Thymus (tissue), 11 donors: ENCODE measurements at regions not wholly inside any gene's neighbourhood (a gene's known extent, or its start where the extent isn't known, plus 50 kb on each side); places are given as distances from the start of the nearest gene placed in this dataset.

Source experiments
- DNase-seq, 9 donors: peaks; one replicate each; pipeline ENCODE4 v3.0.0-alpha.2; 2013; ENCODE audit warnings: low spot score in 9 of 9, low read depth in 6 of 9, missing footprints in 1 of 9
- H3K27ac ChIP-seq, 2 donors: one replicate each; pipeline ENCODE4 v1.5.1; 2013; ENCODE audit warnings: control low read depth in 1 of 2, low read depth in 1 of 2, low read length in 1 of 2, mild to moderate bottlenecking in 1 of 2, moderate library complexity in 1 of 2
- H3K27me3 ChIP-seq, 2 donors: one replicate each; pipeline ENCODE4 v1.5.1; 2013; ENCODE audit warnings: low read length in 1 of 2; ENCODE audit not compliant: control insufficient read depth in 2 of 2, insufficient read depth in 1 of 2
- H3K36me3 ChIP-seq, 2 donors: one replicate each; pipeline ENCODE4 v1.5.1; 2013; ENCODE audit warnings: low read length in 1 of 2, mild to moderate bottlenecking in 1 of 2, moderate library complexity in 1 of 2; ENCODE audit not compliant: control insufficient read depth in 2 of 2, insufficient read depth in 2 of 2
- H3K4me1 ChIP-seq, 2 donors: one replicate each; pipeline ENCODE4 v1.5.1; 2013; ENCODE audit warnings: low read length in 2 of 2; ENCODE audit not compliant: control insufficient read depth in 2 of 2, insufficient read depth in 2 of 2
- H3K4me3 ChIP-seq, 2 donors: one replicate each; pipeline ENCODE4 v1.5.1; 2013; ENCODE audit warnings: low read length in 2 of 2, control low read depth in 1 of 2, mild to moderate bottlenecking in 1 of 2
- H3K9me3 ChIP-seq, 2 donors: one replicate each; pipeline ENCODE4 v1.5.1; 2013; ENCODE audit warnings: low read length in 1 of 2, mild to moderate bottlenecking in 1 of 2; ENCODE audit not compliant: control insufficient read depth in 2 of 2, insufficient read depth in 1 of 2
- WGBS: extraction: QIAGEN DNeasy Blood & Tissue Kit; methylation state at CpG from one replicate; pipeline ENCODE4 v1.1.7; 2013; 5-methylcytosine and 5-hydroxymethylcytosine counted together
- donor health status: healthy.

DNA sequence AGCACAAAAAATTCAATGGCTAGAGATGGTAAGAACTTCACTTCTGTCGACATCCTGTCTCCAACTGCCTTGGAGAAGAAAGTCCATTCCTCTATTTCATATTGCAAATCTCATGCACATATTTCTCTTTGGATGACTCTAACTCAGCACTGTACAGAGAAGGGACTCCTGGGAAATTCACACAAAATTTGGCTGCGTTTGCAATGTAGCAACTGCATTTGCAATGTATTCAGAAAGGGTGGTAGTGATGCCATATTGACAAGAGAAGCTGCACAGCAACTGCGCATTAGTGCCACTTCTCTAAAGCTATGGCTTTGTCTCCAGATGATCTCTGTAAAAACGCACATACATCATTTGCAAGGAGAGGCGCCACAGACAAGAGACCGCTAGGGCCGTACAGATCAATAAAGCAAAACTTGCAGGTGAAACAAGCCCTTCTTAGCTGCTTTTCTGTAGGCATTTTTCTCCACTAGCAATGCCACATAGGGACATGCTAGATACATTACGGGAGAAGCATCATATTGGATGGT lies 389.5 kb downstream of the TCERG1L start:
- no peaks in the 10 kb centered on the region for H3K36me3 ChIP-seq
- H3K9me3 ChIP-seq = no peaks in the 10 kb centered on the region
- 95% methylated on average over 8 of the region's 8 CpGs for WGBS
- H3K4me1 ChIP-seq = no peaks in the 10 kb centered on the region
- no peak overlapping the region for H3K27ac ChIP-seq
- no peak for DNase-seq
- no peak overlapping the region for H3K4me3 ChIP-seq
- no peaks in the 10 kb centered on the region for H3K27me3 ChIP-seq

DNA sequence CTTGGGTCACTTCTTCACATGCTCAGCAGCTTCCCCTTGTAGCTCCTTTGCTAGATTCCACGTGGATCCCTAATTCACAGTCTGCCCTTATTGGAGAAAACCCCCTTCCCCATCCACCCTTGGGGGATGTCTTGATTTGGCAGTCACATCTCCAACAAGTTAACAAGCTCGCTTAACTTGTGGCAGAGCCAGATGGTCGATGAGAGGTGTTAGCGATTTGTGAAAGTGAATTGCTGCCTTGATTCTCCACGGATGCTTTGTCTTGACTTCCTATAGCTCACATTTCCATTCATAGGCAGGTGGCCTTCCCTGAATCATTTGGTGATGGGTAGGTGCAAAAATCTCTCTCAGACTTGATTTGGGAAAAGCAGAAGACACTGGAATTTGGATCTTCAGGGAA lies 387.9 kb downstream of the TCERG1L start:
- Histone ChIP-seq H3K4me3 (no peak overlapping the region), H3K27ac (no peak overlapping the region), H3K36me3 (no peaks in the 10 kb centered on the region), H3K9me3 (no peaks in the 10 kb centered on the region), H3K27me3 (no peaks in the 10 kb centered on the region), H3K4me1 (no peaks in the 10 kb centered on the region)
- 70% methylated on average over 5 of the region's 5 CpGs for WGBS
- DNase-seq = no peak

DNA sequence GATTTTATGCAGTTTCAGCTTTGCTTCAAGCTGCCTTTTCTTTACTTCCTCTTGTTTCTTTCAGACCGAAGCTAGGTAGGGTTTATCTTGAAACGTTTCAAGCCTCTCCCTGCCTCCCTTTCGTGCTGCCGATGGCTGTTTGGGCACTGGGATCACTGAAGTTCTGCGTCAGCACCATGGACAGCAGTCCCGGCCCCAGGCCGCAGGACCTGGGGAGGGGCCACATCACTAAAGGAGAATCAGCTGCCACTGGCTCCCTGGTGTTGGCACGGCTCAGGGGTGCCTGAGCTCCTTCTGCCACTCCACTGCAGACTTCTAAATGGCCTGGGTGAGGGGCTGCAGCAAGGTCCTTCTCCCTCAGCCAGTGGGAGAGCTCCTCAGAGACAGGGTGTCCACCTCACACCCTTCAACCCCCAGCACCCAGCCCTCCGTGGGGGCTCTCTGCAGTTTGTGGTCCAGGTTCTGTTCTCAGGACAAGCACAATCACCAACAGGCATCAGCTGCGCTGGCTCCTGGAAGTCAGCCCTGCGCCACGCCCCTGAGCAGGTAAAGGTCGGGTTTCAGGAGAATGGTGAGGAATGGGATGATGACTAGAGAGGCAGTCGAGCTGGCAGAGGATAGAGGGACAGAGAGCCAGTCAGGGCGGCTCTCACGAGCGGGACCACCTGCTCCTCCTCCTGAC lies 387.2 kb downstream of the TCERG1L start:
- Histone ChIP-seq H3K27ac (no peak overlapping the region), H3K36me3 (no peaks in the 10 kb centered on the region), H3K4me3 (no peak overlapping the region), H3K9me3 (no peaks in the 10 kb centered on the region), H3K4me1 (no peaks in the 10 kb centered on the region), H3K27me3 (no peaks in the 10 kb centered on the region)
- 46% methylated on average over 17 of the region's 17 CpGs for WGBS
- DNase-seq = peak in 4 of 9 donors; percentile 15 to 33 (median 19)

DNA sequence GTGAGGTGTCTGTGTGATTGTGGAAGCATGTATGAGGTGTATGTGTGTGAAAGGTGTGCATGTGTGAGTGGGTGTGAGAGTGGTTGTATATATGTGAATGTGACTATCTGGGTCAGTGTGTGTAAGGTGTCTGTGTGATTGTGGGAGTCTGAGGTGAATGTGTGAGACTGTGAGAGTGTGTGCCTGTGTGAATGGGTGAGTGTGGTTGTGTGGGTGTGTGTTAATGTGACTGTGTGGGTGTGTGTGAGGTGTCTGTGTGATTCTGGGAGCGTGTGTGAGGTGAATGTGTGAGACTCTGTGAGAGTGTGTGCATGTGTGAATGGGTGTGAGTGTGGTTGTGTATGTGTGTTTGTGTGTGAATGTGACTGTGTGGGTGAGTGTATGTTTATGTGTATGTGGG lies 385.1 kb downstream of the TCERG1L start:
- Histone ChIP-seq H3K9me3 (no peaks in the 10 kb centered on the region), H3K36me3 (no peaks in the 10 kb centered on the region), H3K27me3 (no peaks in the 10 kb centered on the region), H3K4me1 (no peaks in the 10 kb centered on the region), H3K4me3 (no peak overlapping the region), H3K27ac (peak overlapping the region; percentile 33 to 45)
- no peak for DNase-seq
- WGBS = 98% methylated on average over 1 of the region's 1 CpG

DNA sequence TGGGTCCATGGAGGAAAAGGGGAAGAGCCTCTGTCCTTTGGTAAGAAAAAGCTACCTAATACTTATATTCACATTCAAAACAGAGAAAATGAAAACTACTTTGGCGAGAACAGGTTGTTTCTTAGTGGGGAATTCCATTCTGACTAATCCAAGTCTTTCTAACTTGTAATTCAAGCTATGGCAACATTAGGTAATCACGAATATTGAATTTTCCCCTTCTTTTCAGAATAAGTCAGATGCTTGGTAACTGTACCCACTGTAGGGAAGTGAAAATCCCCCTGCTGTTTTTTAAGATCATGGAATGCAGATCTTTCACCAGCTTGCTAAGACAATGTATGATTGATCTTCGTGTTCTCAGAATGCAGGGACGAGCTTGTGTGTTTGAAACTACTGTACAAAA lies 384.4 kb downstream of the TCERG1L start:
- peak overlapping the region in 1 of 2 donors; percentile 45 for H3K27ac ChIP-seq
- no peaks in the 10 kb centered on the region for H3K4me1 ChIP-seq
- H3K36me3 ChIP-seq = no peaks in the 10 kb centered on the region
- H3K4me3 ChIP-seq = no peak overlapping the region
- no peaks in the 10 kb centered on the region for H3K9me3 ChIP-seq
- WGBS = 81% methylated on average over 4 of the region's 4 CpGs
- DNase-seq = peak in 1 of 9 donors; percentile 25
- H3K27me3 ChIP-seq = no peaks in the 10 kb centered on the region

DNA sequence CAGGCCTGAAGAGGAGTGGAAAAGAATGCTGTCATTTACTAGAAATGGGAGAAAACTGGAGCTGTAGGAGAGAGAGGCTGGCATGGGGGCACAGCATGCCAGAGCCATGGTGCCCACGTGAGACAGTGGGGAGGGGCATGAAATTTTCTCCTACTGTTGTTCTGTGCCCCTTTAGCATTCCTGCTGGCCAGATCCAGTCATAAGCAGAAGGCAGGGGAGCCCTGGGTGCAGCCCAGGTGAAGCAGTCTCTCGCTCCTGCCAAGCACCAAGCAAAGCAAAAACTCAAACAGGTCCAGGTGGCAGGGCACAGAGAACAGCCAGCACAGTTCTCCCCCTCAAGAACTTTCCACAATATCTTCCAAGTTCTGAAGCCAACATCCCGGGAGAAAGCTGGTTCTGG lies 383.2 kb downstream of the TCERG1L start:
- WGBS = 72% methylated on average over 3 of the region's 3 CpGs
- Histone ChIP-seq H3K36me3 (no peaks in the 10 kb centered on the region), H3K4me1 (no peaks in the 10 kb centered on the region), H3K4me3 (no peak overlapping the region), H3K27ac (no peak overlapping the region), H3K9me3 (no peaks in the 10 kb centered on the region), H3K27me3 (no peaks in the 10 kb centered on the region)
- no peak for DNase-seq

DNA sequence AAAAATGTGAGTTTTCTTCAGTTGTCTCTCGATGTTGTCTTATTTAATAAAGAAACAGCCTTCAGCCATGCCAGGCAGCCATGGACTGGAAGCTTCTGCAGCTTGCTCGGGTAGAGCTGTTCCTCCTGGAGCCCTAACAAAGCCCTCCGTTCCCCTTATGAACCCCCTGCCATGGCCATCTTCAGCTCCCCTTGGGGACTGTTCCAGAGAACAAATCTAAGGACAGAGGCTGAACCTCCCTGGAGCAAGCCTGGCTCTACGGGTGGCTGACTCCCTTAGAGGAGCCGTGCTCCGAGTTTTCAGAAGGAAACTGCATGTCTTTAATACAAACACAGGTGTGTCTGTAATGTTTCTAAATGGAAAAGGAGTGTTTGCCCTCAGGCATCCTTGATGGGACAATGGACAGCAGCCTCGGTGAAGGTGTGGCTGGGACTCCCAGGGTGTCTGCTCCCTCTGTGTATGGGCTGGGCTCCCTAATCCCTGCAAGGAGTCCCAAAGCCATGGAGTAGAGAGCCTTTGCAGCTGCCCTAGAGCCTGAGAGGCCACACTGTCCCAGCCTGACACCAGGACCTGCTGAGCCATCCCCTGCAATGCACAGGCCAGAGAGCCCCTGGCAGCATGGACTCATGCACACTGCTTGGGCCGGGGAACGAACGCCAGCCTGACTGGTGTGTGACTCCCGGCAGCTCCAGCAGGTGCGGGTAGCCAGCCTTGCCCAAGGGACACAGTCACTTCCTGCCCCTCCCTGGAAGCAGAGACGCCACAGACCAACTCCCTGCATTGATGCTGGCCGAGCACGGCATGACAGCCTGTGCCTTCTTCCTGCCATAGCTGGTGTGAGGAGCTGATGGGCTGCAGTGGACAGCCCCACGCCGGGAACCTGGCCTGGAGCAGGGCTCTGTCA lies 381.8 kb downstream of the TCERG1L start:
- H3K27ac ChIP-seq = no peak overlapping the region
- DNase-seq = no peak
- H3K4me3 ChIP-seq = no peak overlapping the region
- no peaks in the 10 kb centered on the region for H3K36me3 ChIP-seq
- no peaks in the 10 kb centered on the region for H3K27me3 ChIP-seq
- no peaks in the 10 kb centered on the region for H3K4me1 ChIP-seq
- WGBS = 84% methylated on average over 17 of the region's 17 CpGs
- no peaks in the 10 kb centered on the region for H3K9me3 ChIP-seq

DNA sequence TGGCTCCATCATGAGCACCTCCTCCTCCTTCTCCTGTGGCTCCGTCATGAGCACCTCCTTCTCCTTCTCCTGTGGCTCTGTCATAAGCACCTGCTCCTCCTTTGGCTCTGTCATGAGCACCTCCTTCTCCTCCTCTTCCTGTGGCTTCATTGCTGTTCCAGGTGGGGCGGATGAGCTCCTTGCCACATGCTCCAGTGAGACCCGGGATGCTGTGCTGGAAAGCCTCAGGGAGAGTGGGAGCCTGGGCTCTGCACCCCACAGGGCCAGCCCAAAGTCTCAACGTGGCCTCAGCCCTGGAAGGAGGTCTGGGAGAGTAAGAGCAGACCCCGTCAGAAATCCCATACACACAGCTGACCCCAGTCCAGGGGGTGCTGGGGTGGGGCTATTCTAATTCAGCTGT lies 380.7 kb downstream of the TCERG1L start:
- DNase-seq = no peak
- H3K9me3 ChIP-seq = no peaks in the 10 kb centered on the region
- H3K36me3 ChIP-seq = no peaks in the 10 kb centered on the region
- H3K4me3 ChIP-seq = no peak overlapping the region
- H3K27ac ChIP-seq = no peak overlapping the region
- WGBS = 68% methylated on average over 5 of the region's 5 CpGs
- H3K4me1 ChIP-seq = no peaks in the 10 kb centered on the region
- H3K27me3 ChIP-seq = no peaks in the 10 kb centered on the region

DNA sequence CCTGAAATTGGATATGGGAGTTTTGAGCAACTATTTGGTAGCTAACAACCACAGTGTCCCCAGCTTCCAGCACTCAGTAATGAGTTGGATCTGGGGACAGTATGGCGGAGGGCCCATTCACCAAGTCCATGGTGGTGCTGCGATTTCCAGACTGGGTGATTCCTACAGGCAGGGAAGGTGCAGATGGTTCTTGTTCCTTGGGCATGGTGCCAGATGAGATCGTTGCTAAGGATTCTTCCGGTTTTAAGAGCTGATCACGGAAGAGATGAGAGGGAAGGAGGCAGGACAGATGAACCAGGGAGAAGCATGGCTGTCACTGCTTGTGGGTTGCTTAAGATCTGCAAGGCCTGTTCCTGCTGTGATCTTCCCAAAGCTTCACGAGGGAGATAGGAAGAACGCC lies 380.3 kb downstream of the TCERG1L start:
- DNase-seq = no peak
- WGBS = 90% methylated on average over 7 of the region's 7 CpGs
- no peaks in the 10 kb centered on the region for H3K9me3 ChIP-seq
- H3K27ac ChIP-seq = no peak overlapping the region
- no peaks in the 10 kb centered on the region for H3K27me3 ChIP-seq
- H3K4me1 ChIP-seq = no peaks in the 10 kb centered on the region
- H3K36me3 ChIP-seq = no peaks in the 10 kb centered on the region
- H3K4me3 ChIP-seq = no peak overlapping the region
